Sigmoid colon (tissue), 6 donors: ENCODE measurements at regions not wholly inside any gene's neighbourhood (a gene's known extent, or its start where the extent isn't known, plus 50 kb on each side); places are given as distances from the start of the nearest gene placed in this dataset.

ENCODE experiments used
- DNase-seq: peaks from one replicate; pipeline ENCODE4 v3.0.0-alpha.2; 2019
- H3K27ac ChIP-seq, 4 donors: fragments of 200-600 bp; sonication (generic); one replicate each; pipeline ENCODE4 v1.5.1; 2016 to 2019; ENCODE audit warnings: mild to moderate bottlenecking in 1 of 4
- H3K27me3 ChIP-seq, 3 donors: fragments of 200-600 bp; sonication (generic); one replicate each; pipeline ENCODE4 v1.5.1; 2019; ENCODE audit warnings: mild to moderate bottlenecking in 1 of 3
- H3K36me3 ChIP-seq, 4 donors: fragments of 200-600 bp; sonication (generic); one replicate each; pipeline ENCODE4 v1.5.1; 2016 to 2019
- H3K4me1 ChIP-seq, 4 donors: fragments of 200-600 bp; sonication (generic); one replicate each; pipeline ENCODE4 v1.5.1; 2017 to 2019
- H3K4me3 ChIP-seq, 4 donors: fragments of 200-600 bp; sonication (generic); one replicate each; pipeline ENCODE4 v1.5.1; 2017 to 2019; ENCODE audit warnings: mild to moderate bottlenecking in 2 of 4, moderate library complexity in 1 of 4
- H3K9me3 ChIP-seq, 4 donors: fragments of 200-600 bp in 3 of 4; sonication (generic) in 3 of 4; one replicate each; pipeline versions ENCODE4 v1.5.1 to v1.6.1; 2013 to 2019
- EP300 ChIP-seq, 4 donors: sonication (generic); formaldehyde crosslinking; IDR thresholded peaks; one replicate each; pipeline ENCODE4 v1.6.1; 2017; ENCODE audit warnings: antibody characterized with exemption in 4 of 4
- POLR2A ChIP-seq, 2 donors: fragments of 450-650 bp; IDR thresholded peaks; one replicate each; pipeline ENCODE4 v1.6.1; 2016; ENCODE audit warnings: antibody characterized with exemption in 2 of 2, mild to moderate bottlenecking in 2 of 2, moderate library complexity in 2 of 2
- POLR2AphosphoS5 ChIP-seq, 4 donors: sonication (generic); formaldehyde crosslinking; IDR thresholded peaks; one replicate each; pipeline ENCODE4 v1.6.1; 2017; ENCODE audit warnings: antibody characterized with exemption in 4 of 4
- WGBS, 2 donors: extraction: QIAGEN DNeasy Blood & Tissue Kit; methylation state at CpG; one replicate each; pipeline ENCODE4 v1.1.7; 2013; 5-methylcytosine and 5-hydroxymethylcytosine counted together
- intact Hi-C: fragments of 100-400 bp; cut with DNase I; formaldehyde crosslinking; loops from one replicate; pipeline ENCODE4 v1.15.1; 2023
- TF ChIP-seq, protein P1 (sequence below), 4 experiments: fragments of 450-650 bp in 3 of 4; fragments of 200-600 bp in 1 of 4; IDR thresholded peaks; one replicate each; pipeline ENCODE4 v1.5.1; 2016 to 2019; ENCODE audit warnings: antibody characterized with exemption in 4 of 4, mild to moderate bottlenecking in 3 of 4, moderate library complexity in 2 of 4
- donor health status: healthy with polysubstance abuse.
- donor health status: healthy.

GRCh38 chr3:78177780-78178179, 1137.9 kb downstream of the ROBO2 start:
- intact Hi-C loops, result no loop called here
- 56 to 77% methylated on average over 2 of the region's 2 CpGs for WGBS, 2 donors

GRCh38 chr3:78178209-78178608, 1138.3 kb downstream of the ROBO2 start:
- no peaks in the 10 kb centered on the region for H3K36me3 ChIP-seq
- TF ChIP-seq POLR2A (IDR thresholded peaks at IDR 0.05) (no peak), POLR2AphosphoS5 (IDR thresholded peaks at IDR 0.05) (no peak), EP300 (IDR thresholded peaks at IDR 0.05) (no peak)
- TF ChIP-seq, protein P1, sequence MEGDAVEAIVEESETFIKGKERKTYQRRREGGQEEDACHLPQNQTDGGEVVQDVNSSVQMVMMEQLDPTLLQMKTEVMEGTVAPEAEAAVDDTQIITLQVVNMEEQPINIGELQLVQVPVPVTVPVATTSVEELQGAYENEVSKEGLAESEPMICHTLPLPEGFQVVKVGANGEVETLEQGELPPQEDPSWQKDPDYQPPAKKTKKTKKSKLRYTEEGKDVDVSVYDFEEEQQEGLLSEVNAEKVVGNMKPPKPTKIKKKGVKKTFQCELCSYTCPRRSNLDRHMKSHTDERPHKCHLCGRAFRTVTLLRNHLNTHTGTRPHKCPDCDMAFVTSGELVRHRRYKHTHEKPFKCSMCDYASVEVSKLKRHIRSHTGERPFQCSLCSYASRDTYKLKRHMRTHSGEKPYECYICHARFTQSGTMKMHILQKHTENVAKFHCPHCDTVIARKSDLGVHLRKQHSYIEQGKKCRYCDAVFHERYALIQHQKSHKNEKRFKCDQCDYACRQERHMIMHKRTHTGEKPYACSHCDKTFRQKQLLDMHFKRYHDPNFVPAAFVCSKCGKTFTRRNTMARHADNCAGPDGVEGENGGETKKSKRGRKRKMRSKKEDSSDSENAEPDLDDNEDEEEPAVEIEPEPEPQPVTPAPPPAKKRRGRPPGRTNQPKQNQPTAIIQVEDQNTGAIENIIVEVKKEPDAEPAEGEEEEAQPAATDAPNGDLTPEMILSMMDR (IDR thresholded peaks at IDR 0.05), result no peak
- intact Hi-C loops, result no loop called here
- DNase-seq, result no peak
- H3K27ac ChIP-seq, result no peak overlapping the region
- H3K4me1 ChIP-seq, result no peaks in the 10 kb centered on the region
- no peak overlapping the region for H3K4me3 ChIP-seq
- no peaks in the 10 kb centered on the region for H3K9me3 ChIP-seq
- H3K27me3 ChIP-seq, result no peaks in the 10 kb centered on the region

More at GRCh38 chr3:78177780-78178179, 1137.9 kb downstream of the ROBO2 start:
- Histone ChIP-seq H3K36me3 (no peaks in the 10 kb centered on the region), H3K4me3 (no peak overlapping the region), H3K27ac (no peak overlapping the region), H3K27me3 (no peaks in the 10 kb centered on the region), H3K4me1 (no peaks in the 10 kb centered on the region), H3K9me3 (no peaks in the 10 kb centered on the region)
- DNase-seq, result no peak
- TF ChIP-seq, protein P1 (IDR thresholded peaks at IDR 0.05), result no peak

DNA sequence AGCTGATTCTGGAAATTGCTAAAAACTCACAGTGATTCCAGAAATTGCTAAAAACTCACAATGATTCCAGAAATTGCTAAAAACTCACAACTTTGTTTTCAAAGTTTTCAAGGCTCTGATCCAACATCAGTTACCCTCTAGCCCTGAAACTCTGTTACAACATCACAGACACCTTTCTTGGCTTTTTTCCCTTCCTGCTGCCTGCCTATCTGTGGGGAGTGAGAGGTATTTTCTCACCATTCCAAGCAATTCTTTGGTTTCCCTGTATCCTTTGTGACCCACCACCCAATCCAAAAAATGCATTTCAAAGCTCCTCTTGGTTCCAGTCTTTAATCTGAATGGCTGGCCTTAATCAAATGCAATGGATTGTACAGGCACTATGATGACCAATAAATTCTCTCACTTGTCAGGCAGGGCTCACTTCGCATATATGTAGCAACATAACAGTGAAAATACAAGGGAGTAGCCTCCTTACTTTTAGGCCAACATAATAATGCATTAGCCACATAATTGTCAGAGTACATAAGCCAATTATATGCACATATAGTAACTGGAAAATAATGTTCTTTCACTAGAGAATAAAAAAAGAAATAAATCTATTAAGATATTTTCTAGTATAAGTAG, 1139.0 kb downstream of the ROBO2 start:
- H3K36me3 ChIP-seq, result no peaks in the 10 kb centered on the region
- intact Hi-C loops, result no loop called here
- no peak for TF ChIP-seq POLR2AphosphoS5 (IDR thresholded peaks at IDR 0.05)
- DNase-seq, result no peak
- WGBS, 2 donors, result 63 to 92% methylated on average over 1 of the region's 1 CpG
- no peak overlapping the region for H3K27ac ChIP-seq
- no peaks in the 10 kb centered on the region for H3K4me1 ChIP-seq
- H3K4me3 ChIP-seq, result no peak overlapping the region
- H3K27me3 ChIP-seq, result no peaks in the 10 kb centered on the region
- no peaks in the 10 kb centered on the region for H3K9me3 ChIP-seq

DNA sequence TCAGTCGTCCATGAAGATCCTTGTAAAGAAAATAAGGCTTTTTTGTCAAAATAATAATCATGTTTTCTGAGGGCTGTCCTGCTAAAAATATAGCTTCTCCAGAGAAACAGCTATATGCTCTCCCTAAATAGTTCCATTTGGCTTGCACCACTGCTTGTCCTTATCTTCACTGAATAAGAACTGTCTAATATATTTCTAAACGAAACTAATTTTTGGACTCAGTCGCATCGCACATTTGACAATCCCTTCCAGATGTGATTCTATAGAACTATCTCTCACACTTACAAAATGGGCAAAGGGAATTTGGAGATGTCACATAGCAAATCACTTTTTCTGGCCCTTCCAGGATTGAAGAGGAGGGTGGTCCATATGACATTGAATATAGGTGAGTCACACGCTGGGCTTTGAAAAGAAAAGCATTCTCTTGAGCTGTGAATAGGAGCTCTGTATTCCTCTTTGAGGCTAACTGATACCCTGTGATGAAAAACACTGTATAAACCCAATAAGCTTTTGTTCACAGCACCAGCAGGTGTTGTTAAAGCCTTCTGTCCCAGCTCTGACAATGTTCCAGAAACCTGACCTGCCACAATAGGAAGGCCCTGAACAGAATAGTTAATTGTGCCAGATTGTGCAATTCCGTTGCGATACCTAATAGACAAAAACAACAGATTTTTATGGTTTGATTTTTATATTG, 1144.2 kb downstream of the ROBO2 start:
- intact Hi-C loops, result no loop called here
- no peaks in the 10 kb centered on the region for H3K27me3 ChIP-seq
- H3K27ac ChIP-seq, result no peak overlapping the region
- TF ChIP-seq POLR2A (IDR thresholded peaks at IDR 0.05), result no peak
- TF ChIP-seq, protein P1 (IDR thresholded peaks at IDR 0.05), result no peak
- TF ChIP-seq EP300 (IDR thresholded peaks at IDR 0.05), result no peak
- no peak for TF ChIP-seq POLR2AphosphoS5 (IDR thresholded peaks at IDR 0.05)
- H3K4me1 ChIP-seq, result no peaks in the 10 kb centered on the region
- H3K36me3 ChIP-seq, result no peaks in the 10 kb centered on the region
- 82 to 85% methylated on average over 7 of the region's 7 CpGs for WGBS, 2 donors
- DNase-seq, result no peak
- no peaks in the 10 kb centered on the region for H3K9me3 ChIP-seq
- H3K4me3 ChIP-seq, result no peak overlapping the region

- Histone ChIP-seq H3K27me3 (no peaks in the 10 kb centered on the region), H3K9me3 (no peaks in the 10 kb centered on the region), H3K4me3 (no peak overlapping the region), H3K27ac (no peak overlapping the region), H3K4me1 (no peaks in the 10 kb centered on the region), H3K36me3 (no peaks in the 10 kb centered on the region)
- no peak for DNase-seq
- intact Hi-C loops, result no loop called here
- TF ChIP-seq POLR2A (IDR thresholded peaks at IDR 0.05) (no peak), POLR2AphosphoS5 (IDR thresholded peaks at IDR 0.05) (no peak)
- WGBS, 2 donors, result 84 to 92% methylated on average over 1 of the region's 1 CpG
These were observed 1146.5 kb downstream of the ROBO2 start for GRCh38 chr3:78186404-78186803.

- WGBS, 2 donors, result 36 to 62% methylated on average over 2 of the region's 2 CpGs
- H3K36me3 ChIP-seq, result no peaks in the 10 kb centered on the region
- no peak overlapping the region for H3K4me3 ChIP-seq
- no peak overlapping the region for H3K27ac ChIP-seq
- H3K9me3 ChIP-seq, result no peaks in the 10 kb centered on the region
- TF ChIP-seq, protein P1 (IDR thresholded peaks at IDR 0.05), result no peak
- TF ChIP-seq EP300 (IDR thresholded peaks at IDR 0.05) (no peak), POLR2AphosphoS5 (IDR thresholded peaks at IDR 0.05) (no peak)
- no peak for DNase-seq
- intact Hi-C loops, result no loop called here
- no peaks in the 10 kb centered on the region for H3K27me3 ChIP-seq
- no peaks in the 10 kb centered on the region for H3K4me1 ChIP-seq
These were observed 1161.2 kb downstream of the ROBO2 start for GRCh38 chr3:78201091-78201490.
